GM12864 (cell line): ENCODE measurements at regions not wholly inside any gene's neighbourhood (a gene's known extent, or its start where the extent isn't known, plus 50 kb on each side); places are given as distances from the start of the nearest gene placed in this dataset.

Source experiments
- DNase-seq: peaks from one replicate; pipeline ENCODE4 v3.0.0-alpha.2; 2011; ENCODE audit warnings: low read depth
- H3K4me3 ChIP-seq: 2 replicates; pipeline ENCODE4 v1.5.1; 2011; ENCODE audit warnings: mild to moderate bottlenecking, low read depth, low read length, control low read depth
- TF ChIP-seq, protein P1 (sequence below): IDR thresholded peaks from 2 replicates; pipeline ENCODE4 v1.5.1; 2011; ENCODE audit warnings: low read depth, mild to moderate bottlenecking, moderate library complexity, low read length, control low read depth, inconsistent platforms; ENCODE audit errors: missing control alignments

DNA sequence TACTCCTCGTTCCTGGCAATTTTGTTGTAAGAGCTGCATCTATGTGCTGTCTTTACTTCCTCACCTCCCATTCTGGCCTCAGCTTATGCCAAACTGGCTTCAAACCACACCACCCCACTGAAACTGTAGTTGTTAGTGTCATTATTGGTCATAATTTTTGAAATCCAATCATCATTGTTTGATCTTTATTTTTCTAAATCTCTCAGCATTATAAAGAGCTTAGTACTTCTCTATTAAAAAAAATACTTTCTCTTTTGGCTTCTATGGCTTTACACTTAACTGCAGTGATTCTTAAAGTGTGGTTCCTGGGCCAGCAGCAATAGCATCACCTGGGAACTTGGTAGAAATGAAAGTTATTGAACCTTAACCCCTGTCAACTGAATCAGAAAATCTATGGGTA is 83.5 kb upstream of the GRPR start:
- TF ChIP-seq, protein P1, sequence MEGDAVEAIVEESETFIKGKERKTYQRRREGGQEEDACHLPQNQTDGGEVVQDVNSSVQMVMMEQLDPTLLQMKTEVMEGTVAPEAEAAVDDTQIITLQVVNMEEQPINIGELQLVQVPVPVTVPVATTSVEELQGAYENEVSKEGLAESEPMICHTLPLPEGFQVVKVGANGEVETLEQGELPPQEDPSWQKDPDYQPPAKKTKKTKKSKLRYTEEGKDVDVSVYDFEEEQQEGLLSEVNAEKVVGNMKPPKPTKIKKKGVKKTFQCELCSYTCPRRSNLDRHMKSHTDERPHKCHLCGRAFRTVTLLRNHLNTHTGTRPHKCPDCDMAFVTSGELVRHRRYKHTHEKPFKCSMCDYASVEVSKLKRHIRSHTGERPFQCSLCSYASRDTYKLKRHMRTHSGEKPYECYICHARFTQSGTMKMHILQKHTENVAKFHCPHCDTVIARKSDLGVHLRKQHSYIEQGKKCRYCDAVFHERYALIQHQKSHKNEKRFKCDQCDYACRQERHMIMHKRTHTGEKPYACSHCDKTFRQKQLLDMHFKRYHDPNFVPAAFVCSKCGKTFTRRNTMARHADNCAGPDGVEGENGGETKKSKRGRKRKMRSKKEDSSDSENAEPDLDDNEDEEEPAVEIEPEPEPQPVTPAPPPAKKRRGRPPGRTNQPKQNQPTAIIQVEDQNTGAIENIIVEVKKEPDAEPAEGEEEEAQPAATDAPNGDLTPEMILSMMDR: no peak
- no peak for DNase-seq
- H3K4me3 ChIP-seq: no peak overlapping the region

DNA sequence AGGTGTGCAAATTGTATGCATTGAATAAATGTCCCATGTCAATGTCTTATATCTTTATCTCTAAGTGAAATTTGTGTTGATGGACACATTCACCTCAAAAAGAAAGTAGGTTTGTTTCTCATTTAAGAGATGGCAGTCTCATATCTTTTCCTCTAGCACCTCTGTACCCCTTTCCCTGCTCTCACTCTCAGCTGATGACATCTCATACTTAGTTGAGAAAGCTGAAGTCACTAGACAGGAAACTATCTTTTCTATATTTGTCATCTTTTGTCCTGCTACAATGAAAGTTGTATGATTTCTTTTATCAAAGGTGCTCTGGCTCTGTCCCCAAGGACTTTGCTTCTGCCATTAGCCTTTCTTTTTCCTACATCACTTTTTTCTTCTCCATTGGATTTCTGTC is 84.0 kb upstream of the GRPR start:
- TF ChIP-seq, protein P1: no peak
- no peak overlapping the region for H3K4me3 ChIP-seq
- no peak for DNase-seq

DNA sequence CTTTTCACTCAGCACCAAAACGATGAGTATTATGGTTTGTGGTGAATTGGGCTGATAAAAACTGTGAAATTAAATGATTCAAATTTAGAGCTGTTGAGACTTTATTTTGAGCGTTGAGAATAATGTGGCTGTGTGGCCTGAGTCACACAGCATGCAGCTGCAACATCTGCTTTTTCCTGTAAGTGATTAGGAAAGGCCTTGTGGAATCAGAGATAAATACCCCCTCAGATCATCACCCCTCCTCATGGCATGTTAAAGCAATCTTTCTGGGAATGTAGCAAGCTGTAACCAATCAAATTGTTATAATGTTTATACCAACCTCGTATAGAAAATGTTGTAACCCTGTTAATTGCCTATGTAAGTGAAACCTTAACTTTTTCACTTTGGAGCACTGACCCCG is 90.0 kb upstream of the GRPR start:
- no peak overlapping the region for H3K4me3 ChIP-seq
- no peak for DNase-seq
- TF ChIP-seq, protein P1: no peak

DNA sequence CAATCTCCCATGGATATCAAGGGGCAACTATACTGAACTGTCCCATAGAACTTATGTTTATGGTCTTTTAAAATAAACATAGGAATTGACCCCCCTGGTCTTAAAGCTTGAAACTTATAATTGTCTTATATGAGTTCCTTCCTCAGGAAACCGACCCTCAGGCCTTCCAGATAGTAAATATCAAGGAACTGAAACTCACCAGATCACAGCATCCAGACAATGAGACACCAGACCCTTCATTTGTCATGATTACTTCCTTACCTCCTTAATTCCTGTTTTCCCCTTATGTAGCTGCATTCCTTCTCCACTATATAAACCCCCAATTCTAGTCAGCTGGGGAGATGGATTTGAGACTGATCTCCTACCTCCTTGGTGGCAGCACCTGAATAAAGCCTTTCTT is 94.8 kb upstream of the GRPR start:
- TF ChIP-seq, protein P1: no peak
- H3K4me3 ChIP-seq: no peak overlapping the region
- DNase-seq: no peak

- TF ChIP-seq, protein P1: no peak
- peak; percentile 45 for DNase-seq
- no peak overlapping the region; the same call in 1 of the 2 replicates for H3K4me3 ChIP-seq
These were observed 99.3 kb upstream of the GRPR start for GRCh38 chrX:16023790-16024734.

GRCh38 chrX:16022580-16023200 is 100.7 kb upstream of the GRPR start:
- TF ChIP-seq, protein P1: no peak
- no peak for DNase-seq
- H3K4me3 ChIP-seq: no peak overlapping the region
